ENCODE measurements at regions not wholly inside any gene's neighbourhood (a gene's known extent, or its start where the extent isn't known, plus 50 kb on each side); places are given as distances from the start of the nearest gene placed in this dataset.

DNA sequence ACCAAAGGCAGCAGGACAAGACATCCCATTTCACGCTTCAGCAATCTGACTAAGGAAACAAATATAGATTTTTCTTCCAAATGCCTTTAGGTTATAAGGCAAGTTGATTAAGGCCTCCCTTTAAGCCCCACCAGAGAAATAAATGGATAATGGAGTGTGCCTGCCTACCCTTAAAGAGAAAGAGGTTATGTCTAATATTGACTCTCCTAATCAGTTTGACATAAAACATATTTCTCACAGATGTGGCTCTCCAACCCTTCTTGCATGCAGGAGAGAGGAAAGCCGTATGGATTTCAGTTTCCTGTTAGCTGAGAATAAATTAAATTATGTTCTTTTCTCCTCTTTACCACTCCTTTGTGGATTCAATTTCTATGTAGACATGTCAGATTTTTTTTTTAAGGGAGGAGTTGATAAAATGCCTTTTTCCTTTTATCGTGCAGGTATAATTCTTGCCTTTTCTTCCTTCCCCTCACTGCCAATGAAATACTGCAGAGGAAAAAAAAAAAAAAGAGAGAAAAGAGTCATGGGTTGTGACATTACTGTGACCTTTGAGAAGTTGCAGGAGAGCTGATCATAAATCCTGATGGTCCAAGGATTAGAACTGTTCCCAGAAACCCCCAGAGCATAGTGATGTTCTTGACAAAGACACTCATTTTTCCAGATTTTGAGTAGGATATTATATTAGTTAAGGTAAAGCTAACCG is 355.3 kb upstream of the SLCO3A1 start:
- TF ChIP-seq, protein P1, sequence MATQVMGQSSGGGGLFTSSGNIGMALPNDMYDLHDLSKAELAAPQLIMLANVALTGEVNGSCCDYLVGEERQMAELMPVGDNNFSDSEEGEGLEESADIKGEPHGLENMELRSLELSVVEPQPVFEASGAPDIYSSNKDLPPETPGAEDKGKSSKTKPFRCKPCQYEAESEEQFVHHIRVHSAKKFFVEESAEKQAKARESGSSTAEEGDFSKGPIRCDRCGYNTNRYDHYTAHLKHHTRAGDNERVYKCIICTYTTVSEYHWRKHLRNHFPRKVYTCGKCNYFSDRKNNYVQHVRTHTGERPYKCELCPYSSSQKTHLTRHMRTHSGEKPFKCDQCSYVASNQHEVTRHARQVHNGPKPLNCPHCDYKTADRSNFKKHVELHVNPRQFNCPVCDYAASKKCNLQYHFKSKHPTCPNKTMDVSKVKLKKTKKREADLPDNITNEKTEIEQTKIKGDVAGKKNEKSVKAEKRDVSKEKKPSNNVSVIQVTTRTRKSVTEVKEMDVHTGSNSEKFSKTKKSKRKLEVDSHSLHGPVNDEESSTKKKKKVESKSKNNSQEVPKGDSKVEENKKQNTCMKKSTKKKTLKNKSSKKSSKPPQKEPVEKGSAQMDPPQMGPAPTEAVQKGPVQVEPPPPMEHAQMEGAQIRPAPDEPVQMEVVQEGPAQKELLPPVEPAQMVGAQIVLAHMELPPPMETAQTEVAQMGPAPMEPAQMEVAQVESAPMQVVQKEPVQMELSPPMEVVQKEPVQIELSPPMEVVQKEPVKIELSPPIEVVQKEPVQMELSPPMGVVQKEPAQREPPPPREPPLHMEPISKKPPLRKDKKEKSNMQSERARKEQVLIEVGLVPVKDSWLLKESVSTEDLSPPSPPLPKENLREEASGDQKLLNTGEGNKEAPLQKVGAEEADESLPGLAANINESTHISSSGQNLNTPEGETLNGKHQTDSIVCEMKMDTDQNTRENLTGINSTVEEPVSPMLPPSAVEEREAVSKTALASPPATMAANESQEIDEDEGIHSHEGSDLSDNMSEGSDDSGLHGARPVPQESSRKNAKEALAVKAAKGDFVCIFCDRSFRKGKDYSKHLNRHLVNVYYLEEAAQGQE (IDR thresholded peaks at IDR 0.05) = no peak
- TF ChIP-seq TAF1 (conservative IDR thresholded peaks at IDR 0.05) (no peak), SP1 (IDR thresholded peaks at IDR 0.05) (no peak)
- TF ChIP-seq, protein P2, sequence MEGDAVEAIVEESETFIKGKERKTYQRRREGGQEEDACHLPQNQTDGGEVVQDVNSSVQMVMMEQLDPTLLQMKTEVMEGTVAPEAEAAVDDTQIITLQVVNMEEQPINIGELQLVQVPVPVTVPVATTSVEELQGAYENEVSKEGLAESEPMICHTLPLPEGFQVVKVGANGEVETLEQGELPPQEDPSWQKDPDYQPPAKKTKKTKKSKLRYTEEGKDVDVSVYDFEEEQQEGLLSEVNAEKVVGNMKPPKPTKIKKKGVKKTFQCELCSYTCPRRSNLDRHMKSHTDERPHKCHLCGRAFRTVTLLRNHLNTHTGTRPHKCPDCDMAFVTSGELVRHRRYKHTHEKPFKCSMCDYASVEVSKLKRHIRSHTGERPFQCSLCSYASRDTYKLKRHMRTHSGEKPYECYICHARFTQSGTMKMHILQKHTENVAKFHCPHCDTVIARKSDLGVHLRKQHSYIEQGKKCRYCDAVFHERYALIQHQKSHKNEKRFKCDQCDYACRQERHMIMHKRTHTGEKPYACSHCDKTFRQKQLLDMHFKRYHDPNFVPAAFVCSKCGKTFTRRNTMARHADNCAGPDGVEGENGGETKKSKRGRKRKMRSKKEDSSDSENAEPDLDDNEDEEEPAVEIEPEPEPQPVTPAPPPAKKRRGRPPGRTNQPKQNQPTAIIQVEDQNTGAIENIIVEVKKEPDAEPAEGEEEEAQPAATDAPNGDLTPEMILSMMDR (IDR thresholded peaks at IDR 0.05; ENCODE audit: low read depth, low read length, missing input control) = no peak
